ENCODE measurements at regions not wholly inside any gene's neighbourhood (a gene's known extent, or its start where the extent isn't known, plus 50 kb on each side); places are given as distances from the start of the nearest gene placed in this dataset.
A peak's percentile ranks its signal among the peaks of the same experiment; 100 is the strongest.

- peak; percentile 14 for DNase-seq (ENCODE audit: low read depth)
- no peak overlapping the region for H3K4me3 ChIP-seq (ENCODE audit: control insufficient read depth, low read depth, low read length)
- no peak for TF ChIP-seq CTCF (conservative IDR thresholded peaks at IDR 0.05; ENCODE audit: control insufficient read depth, insufficient read depth, low read depth, low read length)
These were observed 90.5 kb downstream of the SOD2 start for GRCh38 chr6:159602431-159603041.

GRCh38 chr6:159601211-159601610 lies 91.8 kb downstream of the SOD2 start:
- no peak overlapping the region for H3K4me3 ChIP-seq (ENCODE audit: control insufficient read depth, low read depth, low read length)
- no peak for TF ChIP-seq CTCF (conservative IDR thresholded peaks at IDR 0.05; ENCODE audit: control insufficient read depth, insufficient read depth, low read depth, low read length)
- no peak for DNase-seq (ENCODE audit: low read depth)

- no peak for TF ChIP-seq CTCF (conservative IDR thresholded peaks at IDR 0.05; ENCODE audit: control insufficient read depth, insufficient read depth, low read depth, low read length)
- H3K4me3 ChIP-seq (ENCODE audit: control insufficient read depth, low read depth, low read length), result no peak overlapping the region
- DNase-seq (ENCODE audit: low read depth), result peak; percentile 73
These were observed 97.9 kb downstream of the SOD2 start for GRCh38 chr6:159595173-159595572.

GRCh38 chr6:159594750-159595117 lies 98.3 kb downstream of the SOD2 start:
- DNase-seq (ENCODE audit: low read depth), result peak; percentile 87
- no peak for TF ChIP-seq CTCF (conservative IDR thresholded peaks at IDR 0.05; ENCODE audit: control insufficient read depth, insufficient read depth, low read depth, low read length)

GRCh38 chr6:159594106-159594749 lies 98.8 kb downstream of the SOD2 start:
- no peak for TF ChIP-seq CTCF (conservative IDR thresholded peaks at IDR 0.05; ENCODE audit: control insufficient read depth, insufficient read depth, low read depth, low read length)
- peak; percentile 78 for DNase-seq (ENCODE audit: low read depth)
- no peak overlapping the region for H3K4me3 ChIP-seq (ENCODE audit: control insufficient read depth, low read depth, low read length)

More at GRCh38 chr6:159594750-159595117, 98.3 kb downstream of the SOD2 start:
- H3K4me3 ChIP-seq (ENCODE audit: control insufficient read depth, low read depth, low read length), result no peak overlapping the region

GRCh38 chr6:159590835-159591234 lies 102.2 kb downstream of the SOD2 start:
- TF ChIP-seq CTCF (conservative IDR thresholded peaks at IDR 0.05; ENCODE audit: control insufficient read depth, insufficient read depth, low read depth, low read length), result no peak
- DNase-seq (ENCODE audit: low read depth), result peak; percentile 25
- no peak overlapping the region for H3K4me3 ChIP-seq (ENCODE audit: control insufficient read depth, low read depth, low read length)

Measured in fibroblast of mammary gland (primary cell).